Adrenal gland (tissue), 5 donors: ENCODE measurements at regions not wholly inside any gene's neighbourhood (a gene's known extent, or its start where the extent isn't known, plus 50 kb on each side); places are given as distances from the start of the nearest gene placed in this dataset.

Experiments
- POLR2A ChIP-seq, 2 donors: fragments of 450-650 bp; IDR thresholded peaks; one replicate each; pipeline ENCODE4 v1.6.1; 2017; ENCODE audit warnings: antibody characterized with exemption in 2 of 2, mild to moderate bottlenecking in 2 of 2, moderate library complexity in 1 of 2
- TF ChIP-seq, protein P1 (sequence below), 6 experiments: fragments of 450-650 bp in 4 of 6; fragments of 200-600 bp in 2 of 6; sonication (generic) in 1 of 6; IDR thresholded peaks; 1 replicate in 5 of 6; 2 replicates in 1 of 6; pipeline versions ENCODE4 v1.5.1 to v1.8.0; 2016 to 2021; ENCODE audit warnings: antibody characterized with exemption in 6 of 6, mild to moderate bottlenecking in 2 of 6, moderate library complexity in 1 of 6
- donor health status: DM: no; HTN: no; CAD: no.

- TF ChIP-seq POLR2A (IDR thresholded peaks at IDR 0.05), result no peak
- TF ChIP-seq, protein P1, sequence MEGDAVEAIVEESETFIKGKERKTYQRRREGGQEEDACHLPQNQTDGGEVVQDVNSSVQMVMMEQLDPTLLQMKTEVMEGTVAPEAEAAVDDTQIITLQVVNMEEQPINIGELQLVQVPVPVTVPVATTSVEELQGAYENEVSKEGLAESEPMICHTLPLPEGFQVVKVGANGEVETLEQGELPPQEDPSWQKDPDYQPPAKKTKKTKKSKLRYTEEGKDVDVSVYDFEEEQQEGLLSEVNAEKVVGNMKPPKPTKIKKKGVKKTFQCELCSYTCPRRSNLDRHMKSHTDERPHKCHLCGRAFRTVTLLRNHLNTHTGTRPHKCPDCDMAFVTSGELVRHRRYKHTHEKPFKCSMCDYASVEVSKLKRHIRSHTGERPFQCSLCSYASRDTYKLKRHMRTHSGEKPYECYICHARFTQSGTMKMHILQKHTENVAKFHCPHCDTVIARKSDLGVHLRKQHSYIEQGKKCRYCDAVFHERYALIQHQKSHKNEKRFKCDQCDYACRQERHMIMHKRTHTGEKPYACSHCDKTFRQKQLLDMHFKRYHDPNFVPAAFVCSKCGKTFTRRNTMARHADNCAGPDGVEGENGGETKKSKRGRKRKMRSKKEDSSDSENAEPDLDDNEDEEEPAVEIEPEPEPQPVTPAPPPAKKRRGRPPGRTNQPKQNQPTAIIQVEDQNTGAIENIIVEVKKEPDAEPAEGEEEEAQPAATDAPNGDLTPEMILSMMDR (IDR thresholded peaks at IDR 0.05), result no peak
These were observed 174.9 kb upstream of the RPL38 start for GRCh38 chr17:74028354-74029116.
